ENCODE measurements at regions not wholly inside any gene's neighbourhood (a gene's known extent, or its start where the extent isn't known, plus 50 kb on each side); places are given as distances from the start of the nearest gene placed in this dataset.

DNA sequence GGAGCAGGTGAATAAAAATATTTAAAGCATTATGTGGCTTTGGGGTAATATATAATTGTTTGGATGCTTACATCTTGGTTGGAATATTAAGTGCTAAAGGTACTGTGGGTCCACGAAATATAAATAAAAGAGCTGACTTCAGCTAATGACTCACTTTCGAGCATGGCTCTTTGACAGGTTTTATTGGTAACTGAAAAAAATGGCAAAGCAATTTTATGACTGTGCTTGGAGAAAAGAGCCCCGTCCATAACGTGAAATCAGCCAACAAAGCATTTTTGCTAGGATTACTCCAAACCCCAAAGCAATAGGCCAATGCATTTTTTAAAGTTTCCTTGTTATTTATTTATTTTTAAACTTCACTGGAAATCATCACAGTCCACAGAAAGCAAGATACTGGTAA lies 397.2 kb upstream of the CDH19 start:
- TF ChIP-seq, protein P1, sequence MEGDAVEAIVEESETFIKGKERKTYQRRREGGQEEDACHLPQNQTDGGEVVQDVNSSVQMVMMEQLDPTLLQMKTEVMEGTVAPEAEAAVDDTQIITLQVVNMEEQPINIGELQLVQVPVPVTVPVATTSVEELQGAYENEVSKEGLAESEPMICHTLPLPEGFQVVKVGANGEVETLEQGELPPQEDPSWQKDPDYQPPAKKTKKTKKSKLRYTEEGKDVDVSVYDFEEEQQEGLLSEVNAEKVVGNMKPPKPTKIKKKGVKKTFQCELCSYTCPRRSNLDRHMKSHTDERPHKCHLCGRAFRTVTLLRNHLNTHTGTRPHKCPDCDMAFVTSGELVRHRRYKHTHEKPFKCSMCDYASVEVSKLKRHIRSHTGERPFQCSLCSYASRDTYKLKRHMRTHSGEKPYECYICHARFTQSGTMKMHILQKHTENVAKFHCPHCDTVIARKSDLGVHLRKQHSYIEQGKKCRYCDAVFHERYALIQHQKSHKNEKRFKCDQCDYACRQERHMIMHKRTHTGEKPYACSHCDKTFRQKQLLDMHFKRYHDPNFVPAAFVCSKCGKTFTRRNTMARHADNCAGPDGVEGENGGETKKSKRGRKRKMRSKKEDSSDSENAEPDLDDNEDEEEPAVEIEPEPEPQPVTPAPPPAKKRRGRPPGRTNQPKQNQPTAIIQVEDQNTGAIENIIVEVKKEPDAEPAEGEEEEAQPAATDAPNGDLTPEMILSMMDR (IDR thresholded peaks at IDR 0.05; ENCODE audit: insufficient read depth, low read length, missing control alignments): no peak
- no peak for DNase-seq (ENCODE audit: low read depth, low spot score)
- ChIA-PET POLR2A (no interaction called here), CTCF (no interaction called here)
- H3K4me3 ChIP-seq (ENCODE audit: low read depth, low read length): no peak overlapping the region

GRCh38 chr18:66999003-66999402 lies 395.1 kb upstream of the CDH19 start:
- DNase-seq (ENCODE audit: low read depth, low spot score): no peak
- ChIA-PET CTCF (no interaction called here), POLR2A (no interaction called here)
- TF ChIP-seq, protein P1 (IDR thresholded peaks at IDR 0.05; ENCODE audit: insufficient read depth, low read length, missing control alignments): no peak
- no peak overlapping the region for H3K4me3 ChIP-seq (ENCODE audit: low read depth, low read length)

GRCh38 chr18:66995270-66995669 lies 391.4 kb upstream of the CDH19 start:
- CTCF ChIA-PET: no interaction called here
- TF ChIP-seq, protein P1 (IDR thresholded peaks at IDR 0.05; ENCODE audit: insufficient read depth, low read length, missing control alignments): no peak

DNA sequence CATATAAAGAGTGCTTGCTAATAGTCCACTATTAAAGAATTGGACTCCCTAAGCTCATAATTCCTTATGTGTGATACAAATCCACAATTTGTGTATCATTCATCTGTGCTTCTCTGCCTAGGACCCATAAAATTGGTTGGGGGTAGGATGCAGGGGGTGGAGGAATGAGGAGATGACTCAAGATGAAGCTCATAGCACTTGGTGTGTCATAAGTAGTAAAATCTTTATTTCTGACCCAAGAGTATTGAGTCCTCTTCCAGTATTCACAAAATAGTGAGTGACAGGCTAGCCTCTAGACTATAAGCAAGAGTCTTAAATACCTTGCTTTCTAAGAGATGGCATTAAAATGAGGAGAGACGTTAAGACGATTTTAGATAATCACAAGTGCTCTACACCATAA lies 390.9 kb upstream of the CDH19 start:
- ChIA-PET POLR2A (no interaction called here), CTCF (no interaction called here)
- no peak overlapping the region for H3K4me3 ChIP-seq (ENCODE audit: low read depth, low read length)
- TF ChIP-seq, protein P1 (IDR thresholded peaks at IDR 0.05; ENCODE audit: insufficient read depth, low read length, missing control alignments): no peak
- DNase-seq (ENCODE audit: low read depth, low spot score): no peak

More at GRCh38 chr18:66995270-66995669, 391.4 kb upstream of the CDH19 start:
- no peak overlapping the region for H3K4me3 ChIP-seq (ENCODE audit: low read depth, low read length)
- POLR2A ChIA-PET: no interaction called here
- DNase-seq (ENCODE audit: low read depth, low spot score): no peak

DNA sequence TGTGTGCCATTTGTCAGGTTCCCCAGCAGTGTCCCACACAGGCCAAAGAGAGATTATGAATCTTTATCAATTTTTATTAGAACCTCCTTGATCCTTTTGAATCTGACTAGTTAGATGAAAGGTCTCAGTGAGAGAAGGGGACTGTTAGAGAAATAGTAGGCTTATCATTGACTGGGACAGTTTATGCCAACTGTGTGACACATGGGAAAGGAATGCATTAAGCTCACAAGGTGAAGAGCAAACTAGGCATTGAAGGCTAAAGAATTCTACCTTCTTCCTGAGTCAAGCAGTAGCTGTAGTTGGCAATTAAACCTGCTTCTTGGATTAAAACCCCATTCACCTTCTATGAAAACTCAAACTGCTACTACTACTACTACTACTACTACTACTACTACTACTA lies 389.6 kb upstream of the CDH19 start:
- TF ChIP-seq, protein P1 (IDR thresholded peaks at IDR 0.05; ENCODE audit: insufficient read depth, low read length, missing control alignments): no peak
- DNase-seq (ENCODE audit: low read depth, low spot score): no peak
- CTCF ChIA-PET: no interaction called here

GRCh38 chr18:66990909-66991308 lies 387.0 kb upstream of the CDH19 start:
- POLR2A ChIA-PET: no interaction called here
- CTCF ChIA-PET: no interaction called here
- TF ChIP-seq, protein P1 (IDR thresholded peaks at IDR 0.05; ENCODE audit: insufficient read depth, low read length, missing control alignments): no peak
- no peak overlapping the region for H3K4me3 ChIP-seq (ENCODE audit: low read depth, low read length)
- no peak for DNase-seq (ENCODE audit: low read depth, low spot score)

More for the DNA sequence above, 389.6 kb upstream of the CDH19 start:
- H3K4me3 ChIP-seq (ENCODE audit: low read depth, low read length): no peak overlapping the region
- POLR2A ChIA-PET: no interaction called here
